SK-N-SH (cell line): ENCODE measurements at regions not wholly inside any gene's neighbourhood (a gene's known extent, or its start where the extent isn't known, plus 50 kb on each side); places are given as distances from the start of the nearest gene placed in this dataset.

Experiments used
- CTCF ChIA-PET: fragments of 300-600, 350-600 bp; formaldehyde crosslinking; extraction: SDS; loops from one replicate; lab custom pipeline; 2021; lab: Yijun Ruan, JAX
- POLR2A ChIA-PET: fragments of 350-600 bp; sonication (Branson Sonifier 250); formaldehyde crosslinking; extraction: SDS; loops from one replicate; lab custom pipeline; 2020; ENCODE audit warnings: antibody characterized with exemption, inconsistent platforms; lab: Yijun Ruan, JAX
- DNase-seq: peaks from one replicate; pipeline ENCODE4 v3.0.0; 2012
- H2AFZ ChIP-seq: fragments of 200-600 bp; sonication (generic); 2 replicates; pipeline ENCODE4 v1.8.1; 2016; ENCODE audit warnings: antibody characterized with exemption, mild to moderate bottlenecking, low read depth
- H3F3A ChIP-seq: fragments of 200-600 bp; sonication (generic); replicated peaks from 2 replicates; pipeline ENCODE3; 2016; ENCODE audit warnings: antibody characterized with exemption, mild to moderate bottlenecking; ENCODE audit not compliant: insufficient read depth
- H3K27ac ChIP-seq, 2 experiments: fragments of 200-500 bp in 1 of 2; fragments of 200-600 bp in 1 of 2; sonication (Bioruptor generic) in 1 of 2; sonication (generic), shearing (Covaris generic) in 1 of 2; 2 replicates each; pipeline versions ENCODE4 v1.5.1 to v1.6.1; 2014 to 2016; ENCODE audit warnings: low read depth in 2 of 2, inconsistent platforms in 1 of 2, low read length in 1 of 2, mild to moderate bottlenecking in 1 of 2, mixed read lengths in 1 of 2
- H3K27me3 ChIP-seq: fragments of 200-600 bp; sonication (generic), shearing (Covaris generic); 2 replicates; pipeline ENCODE4 v1.6.1; 2016; ENCODE audit warnings: mixed run types; ENCODE audit not compliant: insufficient read depth
- H3K36me3 ChIP-seq, 2 experiments: fragments of 200-500 bp in 1 of 2; fragments of 200-600 bp in 1 of 2; sonication (Bioruptor generic) in 1 of 2; sonication (generic) in 1 of 2; replicated peaks in 1 of 2; 2 replicates each; pipeline versions ENCODE3 to v1.5.1; 2014 to 2016; ENCODE audit warnings: low read length in 1 of 2, mild to moderate bottlenecking in 1 of 2; ENCODE audit not compliant: insufficient read depth in 2 of 2, control insufficient read depth in 1 of 2
- H3K4me1 ChIP-seq, 2 experiments: fragments of 200-500 bp in 1 of 2; fragments of 200-600 bp in 1 of 2; sonication (Bioruptor generic) in 1 of 2; sonication (generic), shearing (Covaris generic) in 1 of 2; 2 replicates each; pipeline versions ENCODE4 v1.5.1 to v1.6.1; 2014 to 2016; ENCODE audit warnings: low read depth in 1 of 2, low read length in 1 of 2, mixed run types in 1 of 2; ENCODE audit not compliant: insufficient read depth in 2 of 2, control insufficient read depth in 1 of 2
- H3K4me2 ChIP-seq: fragments of 200-600 bp; sonication (generic), shearing (Covaris generic); 2 replicates; pipeline ENCODE4 v1.6.1; 2017; ENCODE audit warnings: mixed run types
- H3K4me3 ChIP-seq, 2 experiments: fragments of 200-500 bp in 1 of 2; fragments of 200-600 bp in 1 of 2; sonication (Bioruptor generic) in 1 of 2; sonication (generic), shearing (Covaris generic) in 1 of 2; 2 replicates each; pipeline versions ENCODE4 v1.5.1 to v1.8.1; 2014 to 2016; ENCODE audit warnings: low read depth in 2 of 2, inconsistent platforms in 1 of 2, low read length in 1 of 2, mild to moderate bottlenecking in 1 of 2, mixed read lengths in 1 of 2, moderate library complexity in 1 of 2
- H3K79me2 ChIP-seq: fragments of 200-600 bp; sonication (generic); 2 replicates; pipeline ENCODE4 v1.8.1; 2017; ENCODE audit warnings: mild to moderate bottlenecking; ENCODE audit not compliant: insufficient read depth
- H3K9ac ChIP-seq: fragments of 200-600 bp; sonication (generic); 2 replicates; pipeline ENCODE4 v1.6.1; 2017; ENCODE audit warnings: mixed run types
- H3K9me2 ChIP-seq: fragments of 200-600 bp; sonication (generic); 2 replicates; pipeline ENCODE4 v1.6.1; 2017; ENCODE audit warnings: mixed run types
- H3K9me3 ChIP-seq: fragments of 200-600 bp; sonication (generic); 2 replicates; pipeline ENCODE4 v1.6.1; 2017; ENCODE audit warnings: mixed run types, mild to moderate bottlenecking, moderate library complexity
- H4K20me1 ChIP-seq: fragments of 200-600 bp; sonication (generic); 2 replicates; pipeline ENCODE4 v1.6.1; 2017; ENCODE audit warnings: mild to moderate bottlenecking, mixed run types; ENCODE audit not compliant: insufficient read depth
- CHD2 ChIP-seq: fragments of 150-350 bp; IDR thresholded peaks from 2 replicates; pipeline ENCODE4 v1.6.1; 2018; ENCODE audit warnings: low read length; ENCODE audit not compliant: partially characterized antibody
- EP300 ChIP-seq, 2 experiments: IDR thresholded peaks; 2 replicates each; pipeline versions ENCODE4 v1.4.0 to v1.6.1; 2012; ENCODE audit warnings: borderline replicate concordance in 1 of 2, low read depth in 1 of 2, low read length in 1 of 2
- GATA2 ChIP-seq: sonication (generic); formaldehyde crosslinking; IDR thresholded peaks from 2 replicates; pipeline ENCODE4 v1.5.0; 2020; ENCODE audit warnings: mild to moderate bottlenecking, missing genetic modification reagents
- IRF3 ChIP-seq: fragments of 150-350 bp; IDR thresholded peaks from 2 replicates; pipeline ENCODE4 v1.6.1; 2016; ENCODE audit warnings: mild to moderate bottlenecking, low read depth, low read length
- JUND ChIP-seq: IDR thresholded peaks from 2 replicates; pipeline ENCODE4 v1.4.0; 2012
- MEF2A ChIP-seq: IDR thresholded peaks from 2 replicates; pipeline ENCODE4 v1.4.0; 2012; ENCODE audit warnings: low read depth, borderline replicate concordance
- MXI1 ChIP-seq: IDR thresholded peaks from 2 replicates; pipeline ENCODE4 v1.6.1; 2012; ENCODE audit warnings: mild to moderate bottlenecking, low read depth, low read length, improper control_type of control experiment
- POLR2AphosphoS5 ChIP-seq: IDR thresholded peaks from 2 replicates; pipeline ENCODE4 v1.6.1; 2012; ENCODE audit warnings: low read depth, low read length
- RCOR1 ChIP-seq: fragments of 150-350 bp; IDR thresholded peaks from 2 replicates; pipeline ENCODE4 v1.6.1; 2017; ENCODE audit warnings: antibody characterized with exemption, low read length
- RFX5 ChIP-seq: IDR thresholded peaks from 2 replicates; pipeline ENCODE4 v1.6.1; 2012; ENCODE audit warnings: mild to moderate bottlenecking, improper control_type of control experiment, low read length
- SIN3A ChIP-seq: IDR thresholded peaks from 2 replicates; pipeline ENCODE4 v1.6.1; 2012; ENCODE audit warnings: low read depth, mild to moderate bottlenecking, low read length, moderate library complexity, borderline replicate concordance
- TCF12 ChIP-seq: IDR thresholded peaks from 2 replicates; pipeline ENCODE4 v1.4.0; 2012
- TEAD4 ChIP-seq: IDR thresholded peaks from 2 replicates; pipeline ENCODE4 v1.4.0; 2012; ENCODE audit warnings: mild to moderate bottlenecking, borderline replicate concordance; ENCODE audit not compliant: insufficient read depth
- WGBS: methylation state at CpG from one replicate; pipeline ENCODE4 v1.1.6; 2017; ENCODE audit warnings: low lambda C conversion rate; 5-methylcytosine and 5-hydroxymethylcytosine counted together
- TF ChIP-seq, protein P1 (sequence below): IDR thresholded peaks from 2 replicates; pipeline ENCODE4; 2012
- TF ChIP-seq, protein P2 (sequence below): IDR thresholded peaks from 2 replicates; pipeline ENCODE4 v1.4.0; 2012; ENCODE audit warnings: low read depth

- Histone ChIP-seq H3K27me3 (no peaks in the 10 kb centered on the region), H3K9me3 (no peaks in the 10 kb centered on the region), H3K36me3 (no peaks in the 10 kb centered on the region), H3K79me2 (no peaks in the 10 kb centered on the region), H3F3A (no peaks in the 10 kb centered on the region), H3K27ac (peak overlapping the region; percentile 56 to 95), H3K9ac (peak overlapping the region; percentile 32), H3K4me1 (peaks cover 20 to 24% of the 10 kb centered on the region in 2 experiments; a peak in 3 of 4 replicates), H3K4me2 (peak overlapping the region; percentile 78), H2AFZ (peak overlapping the region; percentile 72)
- POLR2A ChIA-PET, result no interaction called here
- WGBS, result 10% methylated on average over 1 of the region's 1 CpG
- DNase-seq, result peak; percentile 36
- TF ChIP-seq GATA2 (CRISPR knock-in tag), result peak; percentile 69
- peak; percentile 40; the same call in 1 of the 2 replicates for TF ChIP-seq TEAD4
- peak; percentile 64 for TF ChIP-seq CHD2
- TF ChIP-seq MEF2A, result no peak
- no peak for TF ChIP-seq SIN3A
- TF ChIP-seq RFX5, result no peak
- TF ChIP-seq TCF12, result peak; percentile 84
- TF ChIP-seq EP300 (IDR thresholded peaks at IDR 0.05; ENCODE audit: borderline replicate concordance in 1 of 2, low read depth in 1 of 2, low read length in 1 of 2), result peak; percentile 45 to 98; a peak in 3 of 4 replicates
- TF ChIP-seq MXI1, result peak; percentile 26; the same call in 1 of the 2 replicates
- peak; percentile 74 for TF ChIP-seq RCOR1
- TF ChIP-seq, protein P1, sequence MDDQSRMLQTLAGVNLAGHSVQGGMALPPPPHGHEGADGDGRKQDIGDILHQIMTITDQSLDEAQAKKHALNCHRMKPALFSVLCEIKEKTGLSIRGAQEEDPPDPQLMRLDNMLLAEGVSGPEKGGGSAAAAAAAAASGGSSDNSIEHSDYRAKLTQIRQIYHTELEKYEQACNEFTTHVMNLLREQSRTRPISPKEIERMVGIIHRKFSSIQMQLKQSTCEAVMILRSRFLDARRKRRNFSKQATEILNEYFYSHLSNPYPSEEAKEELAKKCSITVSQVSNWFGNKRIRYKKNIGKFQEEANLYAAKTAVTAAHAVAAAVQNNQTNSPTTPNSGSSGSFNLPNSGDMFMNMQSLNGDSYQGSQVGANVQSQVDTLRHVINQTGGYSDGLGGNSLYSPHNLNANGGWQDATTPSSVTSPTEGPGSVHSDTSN, result peak; percentile 70; the same call in 1 of the 2 replicates
- TF ChIP-seq POLR2AphosphoS5, result peak; percentile 51; the same call in 1 of the 2 replicates
- peak; percentile 30; the same call in 1 of the 2 replicates for TF ChIP-seq JUND
- no peak for TF ChIP-seq IRF3
- TF ChIP-seq, protein P2, sequence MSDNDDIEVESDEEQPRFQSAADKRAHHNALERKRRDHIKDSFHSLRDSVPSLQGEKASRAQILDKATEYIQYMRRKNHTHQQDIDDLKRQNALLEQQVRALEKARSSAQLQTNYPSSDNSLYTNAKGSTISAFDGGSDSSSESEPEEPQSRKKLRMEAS, result no peak
- TF ChIP-seq, all 33 proteins: peak for 10
- Histone ChIP-seq H3K4me3 (peak overlapping the region; percentile 21 to 36; a peak in 2 of 4 replicates), H3K9me2 (no peaks in the 10 kb centered on the region), H4K20me1 (no peaks in the 10 kb centered on the region)
- CTCF ChIA-PET, result interaction anchor here (2.5 kb wide), 1 partner anchor 74 kb away, joined by 9 read pairs; no protein-coding TSS in a partner anchor
Observed at GRCh38 chr1:81231729-81232038, 569.0 kb upstream of the ADGRL2 start.
